GM12878 (cell line): ENCODE measurements at regions not wholly inside any gene's neighbourhood (a gene's known extent, or its start where the extent isn't known, plus 50 kb on each side); places are given as distances from the start of the nearest gene placed in this dataset.

Experiments
- ATAC-seq: fragments of 200-7000 bp; cut with Tn5 transposase; 3 replicates; pipeline ENCODE4 v1.9.1; 2020; ENCODE audit warnings: mild to moderate bottlenecking, moderate library complexity
- BruUV-seq: library from RNA; stranded (reverse); fragments of 400-500 nt; replicated peaks from 2 replicates; lab custom pipeline; 2021; lab: Mats Ljungman, UMichigan
- CTCF ChIA-PET: fragments of 300-600 bp; sonication (Branson Sonifier 250); formaldehyde crosslinking; extraction: SDS; loops from one replicate; lab custom pipeline; 2021; ENCODE audit warnings: inconsistent platforms; lab: Yijun Ruan, JAX
- POLR2A ChIA-PET: fragments of 350-600 bp; formaldehyde crosslinking; extraction: SDS; loops from one replicate; lab custom pipeline; 2021; ENCODE audit warnings: inconsistent platforms; lab: Charles Lee
- RAD21 ChIA-PET: fragments of 300-600 bp; sonication (Branson Sonifier 250); formaldehyde crosslinking; loops from one replicate; lab custom pipeline; 2023; ENCODE audit warnings: antibody characterized with exemption; ENCODE audit not compliant: unreplicated experiment; lab: Charles Lee
- SMC1A ChIA-PET: fragments of 300-600 bp; sonication (Branson Sonifier 250); formaldehyde crosslinking; loops from one replicate; lab custom pipeline; 2023; ENCODE audit not compliant: unreplicated experiment, uncharacterized antibody; lab: Charles Lee
- DNase-seq: peaks from one replicate; pipeline ENCODE4 v3.0.0-alpha.2; 2011; ENCODE audit warnings: low read depth, low spot score
- FAIRE-seq: peaks from 3 replicates; lab custom pipeline; 2011; peaks lifted over from hg19 to GRCh38; lab: Jason Lieb, UNC
- H2AFZ ChIP-seq: 2 replicates; pipeline ENCODE4 v1.6.0; 2011; ENCODE audit warnings: low read depth, low read length, control low read depth; ENCODE audit not compliant: control insufficient read depth
- H3K27ac ChIP-seq: 2 replicates; pipeline ENCODE4 v1.5.1; 2011; ENCODE audit warnings: control low read depth; ENCODE audit not compliant: control insufficient read depth, insufficient read depth
- H3K27me3 ChIP-seq, 2 experiments: replicated peaks in 1 of 2; 2 replicates each; pipeline versions ENCODE4 v1.6.0 to v1.6.1; 2011; ENCODE audit warnings: low read length in 1 of 2; ENCODE audit not compliant: control insufficient read depth in 2 of 2, insufficient read depth in 2 of 2
- H3K36me3 ChIP-seq, 2 experiments: 2 replicates each; pipeline ENCODE4 v1.5.1; 2011; ENCODE audit warnings: low read length in 1 of 2; ENCODE audit not compliant: control insufficient read depth in 2 of 2, insufficient read depth in 2 of 2
- H3K4me1 ChIP-seq: 2 replicates; pipeline ENCODE4 v1.6.1; 2011; ENCODE audit warnings: mild to moderate bottlenecking, low read length, moderate library complexity, mixed read lengths; ENCODE audit not compliant: control insufficient read depth, insufficient read depth
- H3K4me2 ChIP-seq: 2 replicates; pipeline ENCODE4 v1.6.0; 2011; ENCODE audit warnings: control low read depth; ENCODE audit not compliant: control insufficient read depth, insufficient read depth
- H3K4me3 ChIP-seq: fragments of 200-600 bp; sonication (generic); 2 replicates; pipeline ENCODE4 v1.5.1; 2016
- H3K79me2 ChIP-seq: 2 replicates; pipeline ENCODE4 v1.6.0; 2011; ENCODE audit warnings: low read length; ENCODE audit not compliant: control insufficient read depth, insufficient read depth
- H3K9ac ChIP-seq: 2 replicates; pipeline ENCODE4 v1.8.0; 2011; ENCODE audit warnings: low read length, control low read depth, mixed read lengths; ENCODE audit not compliant: control insufficient read depth, insufficient read depth
- H3K9me3 ChIP-seq: replicated peaks from 3 replicates; pipeline ENCODE4 v1.5.1; 2011; ENCODE audit warnings: mild to moderate bottlenecking, low read length; ENCODE audit not compliant: control insufficient read depth, insufficient read depth
- H4K20me1 ChIP-seq: 2 replicates; pipeline ENCODE4 v1.6.0; 2011; ENCODE audit not compliant: control insufficient read depth, insufficient read depth
- ASH2L ChIP-seq: fragments of 300-600, 200-600 bp; sonication (generic); IDR thresholded peaks from 2 replicates; pipeline ENCODE4 v1.6.1; 2017; ENCODE audit warnings: low read depth, mild to moderate bottlenecking, borderline replicate concordance
- CBFB ChIP-seq: IDR thresholded peaks from 2 replicates; pipeline ENCODE4 v1.6.1; 2016; ENCODE audit warnings: antibody characterized with exemption, low read depth
- CHD2 ChIP-seq: IDR thresholded peaks from 2 replicates; pipeline ENCODE4 v1.6.1; 2011; ENCODE audit warnings: low read depth, low read length, improper control_type of control experiment, borderline replicate concordance
- DPF2 ChIP-seq: fragments of 450-650 bp; IDR thresholded peaks from 2 replicates; pipeline ENCODE4 v1.6.1; 2017; ENCODE audit warnings: mild to moderate bottlenecking
- ETV6 ChIP-seq, 2 experiments: fragments of 450-650 bp in 1 of 2; IDR thresholded peaks in 1 of 2; conservative IDR thresholded peaks in 1 of 2; 2 replicates each; pipeline ENCODE4 v1.6.1; 2014; ENCODE audit warnings: antibody characterized with exemption in 1 of 2, borderline replicate concordance in 1 of 2, low read depth in 1 of 2, mild to moderate bottlenecking in 1 of 2, moderate library complexity in 1 of 2
- EZH2 ChIP-seq: IDR thresholded peaks from 2 replicates; pipeline ENCODE4 v1.6.1; 2012; ENCODE audit warnings: low read depth, mild to moderate bottlenecking, control low read depth, inconsistent platforms, low read length, borderline replicate concordance; ENCODE audit not compliant: control insufficient read depth
- GATAD2B ChIP-seq: fragments of 450-650 bp; conservative IDR thresholded peaks from 2 replicates; pipeline ENCODE4 v1.6.1; 2017; ENCODE audit warnings: low read depth, mild to moderate bottlenecking, moderate library complexity
- HSF1 ChIP-seq: fragments of 150-350 bp; IDR thresholded peaks from 2 replicates; pipeline ENCODE4 v1.6.1; 2014; ENCODE audit warnings: mild to moderate bottlenecking, low read depth, low read length
- JUNB ChIP-seq: IDR thresholded peaks from 2 replicates; pipeline ENCODE4 v1.6.1; 2016; ENCODE audit warnings: antibody characterized with exemption, mild to moderate bottlenecking
- POLR2AphosphoS2 ChIP-seq: IDR thresholded peaks from 2 replicates; pipeline ENCODE4 v1.6.1; 2011; ENCODE audit warnings: low read depth, mild to moderate bottlenecking, low read length, improper control_type of control experiment, moderate library complexity
- RCOR1 ChIP-seq: conservative IDR thresholded peaks from 2 replicates; pipeline ENCODE4 v1.6.1; 2012; ENCODE audit warnings: low read depth, low read length, improper control_type of control experiment
- YY1 ChIP-seq: IDR thresholded peaks from 2 replicates; pipeline ENCODE4 v1.6.1; 2011; ENCODE audit warnings: low read depth, mild to moderate bottlenecking, low read length
- ZNF217 ChIP-seq: fragments of 450-650 bp; IDR thresholded peaks from 2 replicates; pipeline ENCODE4 v1.6.1; 2017; ENCODE audit warnings: antibody characterized with exemption, mild to moderate bottlenecking
- ZSCAN29 ChIP-seq: fragments of 450-650 bp; IDR thresholded peaks from 2 replicates; pipeline ENCODE4 v1.6.1; 2017; ENCODE audit warnings: mild to moderate bottlenecking, moderate library complexity
- WGBS: methylation state at CpG from one replicate; pipeline ENCODE4 v1.1.6; 2016; ENCODE audit warnings: low lambda C conversion rate; ENCODE audit not compliant: insufficient replicate concordance, insufficient coverage; ENCODE audit errors: missing lambda C conversion rate; 5-methylcytosine and 5-hydroxymethylcytosine counted together
- in situ Hi-C: fragments of 300-500 bp; cut with MboI; formaldehyde crosslinking; loops from 9 replicates; pipeline ENCODE4 v1.14.3; 2018; ENCODE audit warnings: mixed read lengths
- intact Hi-C: fragments of 100-400 bp; cut with micrococcal nuclease; formaldehyde crosslinking; loops from one replicate; pipeline ENCODE4 v1.14.2; 2022; ENCODE audit not compliant: unreplicated experiment
- TF ChIP-seq, protein P1 (sequence below): fragments of 450-650 bp; IDR thresholded peaks from 2 replicates; pipeline ENCODE4 v1.6.1; 2017; ENCODE audit warnings: mild to moderate bottlenecking, low read depth, inconsistent platforms; ENCODE audit not compliant: poor library complexity, severe bottlenecking

GRCh38 chr15:98195796-98196195 lies 235.3 kb downstream of the ARRDC4 start:
- Histone ChIP-seq H3K36me3 (no peaks in the 10 kb centered on the region), H2AFZ (no peak overlapping the region), H3K9ac (no peak overlapping the region), H3K4me2 (no peak overlapping the region), H3K27ac (no peak overlapping the region), H3K9me3 (no peaks in the 10 kb centered on the region), H3K27me3 (no peaks in the 10 kb centered on the region), H3K4me1 (no peaks in the 10 kb centered on the region), H3K79me2 (no peaks in the 10 kb centered on the region), H3K4me3 (no peak overlapping the region), H4K20me1 (no peaks in the 10 kb centered on the region)
- no peak for DNase-seq
- POLR2A ChIA-PET: no interaction called here
- intact Hi-C loops (no loop called here), in situ Hi-C loops (no loop called here)
- BruUV-seq: no TSS peak
- TF ChIP-seq RCOR1 (no peak), JUNB (no peak), HSF1 (no peak), CBFB (no peak), ASH2L (no peak), POLR2AphosphoS2 (no peak), ZNF217 (no peak), GATAD2B (no peak), CHD2 (no peak), YY1 (no peak), ETV6 (conservative IDR thresholded peaks at IDR 0.05 in 1 of 2, IDR thresholded peaks at IDR 0.05 in 1 of 2; ENCODE audit: borderline replicate concordance in 1 of 2, low read depth in 1 of 2) (no peak), EZH2 (no peak), DPF2 (no peak), ZSCAN29 (no peak)
- TF ChIP-seq, protein P1, sequence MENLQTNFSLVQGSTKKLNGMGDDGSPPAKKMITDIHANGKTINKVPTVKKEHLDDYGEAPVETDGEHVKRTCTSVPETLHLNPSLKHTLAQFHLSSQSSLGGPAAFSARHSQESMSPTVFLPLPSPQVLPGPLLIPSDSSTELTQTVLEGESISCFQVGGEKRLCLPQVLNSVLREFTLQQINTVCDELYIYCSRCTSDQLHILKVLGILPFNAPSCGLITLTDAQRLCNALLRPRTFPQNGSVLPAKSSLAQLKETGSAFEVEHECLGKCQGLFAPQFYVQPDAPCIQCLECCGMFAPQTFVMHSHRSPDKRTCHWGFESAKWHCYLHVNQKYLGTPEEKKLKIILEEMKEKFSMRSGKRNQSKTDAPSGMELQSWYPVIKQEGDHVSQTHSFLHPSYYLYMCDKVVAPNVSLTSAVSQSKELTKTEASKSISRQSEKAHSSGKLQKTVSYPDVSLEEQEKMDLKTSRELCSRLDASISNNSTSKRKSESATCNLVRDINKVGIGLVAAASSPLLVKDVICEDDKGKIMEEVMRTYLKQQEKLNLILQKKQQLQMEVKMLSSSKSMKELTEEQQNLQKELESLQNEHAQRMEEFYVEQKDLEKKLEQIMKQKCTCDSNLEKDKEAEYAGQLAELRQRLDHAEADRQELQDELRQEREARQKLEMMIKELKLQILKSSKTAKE: no peak
- FAIRE-seq: no peak
- RAD21 ChIA-PET: no interaction called here
- SMC1A ChIA-PET: no interaction called here
- WGBS: 2% methylated on average over 3 of the region's 3 CpGs
- CTCF ChIA-PET: no interaction called here
- ATAC-seq: no peak
